Erythroblast (primary cell): ENCODE measurements at regions not wholly inside any gene's neighbourhood (a gene's known extent, or its start where the extent isn't known, plus 50 kb on each side); places are given as distances from the start of the nearest gene placed in this dataset.
"Not testable (repeated sequence)": the region's sequence is repeated elsewhere in the genome, so short reads cannot be mapped to it uniquely, and the experiment has no call there.

Source experiments
- DNase-seq, 2 experiments: peaks; one replicate each; lab custom pipeline; 2025; lab: John Stamatoyannopoulos, UW
- GATA1 ChIP-seq: IDR thresholded peaks from 2 replicates; pipeline ENCODE4 v1.6.1; 2011; ENCODE audit warnings: low read depth, mild to moderate bottlenecking, control low read depth, low read length, moderate library complexity
- POLR2A ChIP-seq: IDR thresholded peaks from 2 replicates; pipeline ENCODE4 v1.6.1; 2011; ENCODE audit warnings: mild to moderate bottlenecking, low read length

DNA sequence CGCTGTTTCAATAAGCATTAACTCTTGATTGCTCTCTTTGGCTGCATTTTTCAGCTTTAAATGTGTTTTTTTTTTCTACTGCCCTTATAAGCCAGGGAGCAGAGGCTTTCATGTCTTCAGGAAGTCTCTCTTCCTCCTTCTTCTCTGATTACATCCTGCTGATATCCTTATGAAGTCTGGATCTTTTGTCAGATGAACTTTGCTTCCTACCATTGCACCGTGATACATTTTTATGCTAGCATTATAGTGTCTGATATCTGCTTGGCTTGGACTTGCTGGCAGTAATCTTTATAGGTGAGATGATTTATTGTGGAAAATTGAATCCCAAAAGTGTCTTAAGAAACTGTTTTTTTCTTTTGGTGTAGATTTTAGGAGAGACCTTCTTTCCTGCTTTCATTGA, 160.4 kb upstream of the CFAP20DC start:
- no peak for TF ChIP-seq GATA1
- TF ChIP-seq POLR2A = no peak
- DNase-seq = no peak

DNA sequence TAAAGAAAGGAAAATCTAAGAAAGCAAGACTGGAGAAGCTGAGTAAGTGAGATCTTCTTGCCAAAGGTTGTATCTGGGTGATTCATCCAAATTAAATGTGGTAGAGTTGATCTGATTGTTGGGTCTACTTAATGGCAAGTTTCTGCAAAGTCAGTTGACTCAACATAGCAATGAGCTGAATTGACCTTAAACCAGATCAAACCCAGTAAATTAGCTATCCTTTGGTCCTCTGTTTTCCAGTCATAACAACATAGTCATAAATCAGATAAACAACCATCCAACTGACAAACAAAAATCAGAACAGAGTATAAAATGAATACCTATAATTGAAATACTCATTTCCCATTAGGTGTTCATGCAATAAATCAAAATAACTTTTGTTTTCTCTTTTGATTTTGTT, 142.6 kb upstream of the CFAP20DC start:
- TF ChIP-seq POLR2A = no peak
- no peak for TF ChIP-seq GATA1
- DNase-seq = no peak

DNA sequence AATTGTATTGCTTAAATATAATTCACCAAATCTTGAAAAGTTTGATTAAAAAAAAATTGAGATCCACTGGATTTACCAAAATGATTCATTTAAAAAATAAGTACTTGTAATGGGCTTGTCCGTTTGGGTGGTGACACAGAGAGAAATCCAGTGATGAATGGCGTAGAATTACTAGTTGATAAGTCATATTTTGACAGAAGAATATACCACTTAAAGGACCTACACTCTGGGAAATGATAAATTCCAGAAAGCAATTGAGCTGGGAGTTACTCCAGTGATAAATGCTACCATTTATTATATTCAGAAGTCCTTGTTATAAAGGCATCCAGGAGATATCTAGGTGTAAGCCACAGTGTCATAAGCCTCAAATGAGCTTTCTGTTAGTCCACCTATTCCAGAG, 141.8 kb upstream of the CFAP20DC start:
- DNase-seq = no peak
- no peak for TF ChIP-seq GATA1
- no peak for TF ChIP-seq POLR2A

DNA sequence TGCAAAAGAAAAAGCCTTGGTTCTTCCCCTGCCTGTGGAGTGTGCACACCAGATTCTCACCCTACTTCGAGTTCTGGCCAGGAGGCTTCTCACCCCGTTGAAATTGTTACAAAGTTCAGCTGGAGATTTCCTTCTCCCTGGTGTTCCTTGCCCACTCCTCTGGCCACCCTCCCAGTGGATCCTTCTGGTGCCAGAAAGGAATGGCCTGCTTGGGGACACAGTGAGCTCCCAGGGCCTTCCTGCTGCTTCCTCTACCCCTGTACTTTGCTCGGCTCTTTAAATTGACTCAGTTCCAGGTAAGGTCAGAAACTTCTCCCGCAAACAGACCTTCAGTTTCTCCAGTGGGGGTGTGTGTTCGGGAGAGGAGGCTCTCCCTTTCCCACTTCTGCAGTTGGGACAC, 140.1 kb upstream of the CFAP20DC start:
- no peak for TF ChIP-seq GATA1
- TF ChIP-seq POLR2A = no peak
- DNase-seq = no peak

DNA sequence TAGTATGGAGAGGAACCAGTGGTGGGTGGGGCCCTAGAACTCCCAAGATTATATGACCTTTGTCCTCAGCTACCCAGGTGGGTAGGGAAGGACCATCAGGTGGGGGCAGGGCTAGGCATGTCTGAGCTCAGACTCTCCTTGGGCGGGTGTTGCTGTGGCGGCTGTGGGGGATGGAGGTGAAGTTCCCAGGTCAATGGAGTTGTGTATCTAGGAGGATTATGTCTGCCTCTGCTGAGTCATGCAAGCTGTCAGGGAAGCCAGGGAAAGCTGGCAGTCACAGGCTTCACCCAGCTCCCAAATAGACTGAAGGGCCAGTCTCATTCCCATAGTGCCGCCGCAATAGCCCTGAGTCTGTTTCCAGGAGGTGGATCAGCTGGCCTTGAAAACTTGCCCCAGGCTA, 139.7 kb upstream of the CFAP20DC start:
- DNase-seq = no peak
- no peak for TF ChIP-seq POLR2A
- no peak for TF ChIP-seq GATA1

DNA sequence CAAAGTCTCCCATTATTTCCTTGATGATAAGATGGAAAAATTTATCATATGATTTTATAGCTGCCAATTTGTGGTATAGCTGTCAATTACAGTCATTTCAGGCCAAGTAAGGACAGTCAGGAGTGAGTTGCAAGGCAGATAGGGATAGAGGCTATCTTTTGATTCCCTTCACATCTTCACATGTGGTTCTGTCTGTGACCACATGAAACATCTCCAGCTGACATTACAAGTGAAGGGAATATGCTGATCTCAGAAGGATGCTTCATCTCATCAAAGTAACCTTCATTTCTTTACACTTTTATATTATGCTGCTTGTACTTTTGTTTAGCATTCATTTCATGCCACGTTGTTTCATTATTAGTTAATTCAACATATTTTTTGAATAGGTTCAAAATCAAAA, 136.9 kb upstream of the CFAP20DC start:
- DNase-seq = no peak
- no peak for TF ChIP-seq POLR2A
- no peak for TF ChIP-seq GATA1

DNA sequence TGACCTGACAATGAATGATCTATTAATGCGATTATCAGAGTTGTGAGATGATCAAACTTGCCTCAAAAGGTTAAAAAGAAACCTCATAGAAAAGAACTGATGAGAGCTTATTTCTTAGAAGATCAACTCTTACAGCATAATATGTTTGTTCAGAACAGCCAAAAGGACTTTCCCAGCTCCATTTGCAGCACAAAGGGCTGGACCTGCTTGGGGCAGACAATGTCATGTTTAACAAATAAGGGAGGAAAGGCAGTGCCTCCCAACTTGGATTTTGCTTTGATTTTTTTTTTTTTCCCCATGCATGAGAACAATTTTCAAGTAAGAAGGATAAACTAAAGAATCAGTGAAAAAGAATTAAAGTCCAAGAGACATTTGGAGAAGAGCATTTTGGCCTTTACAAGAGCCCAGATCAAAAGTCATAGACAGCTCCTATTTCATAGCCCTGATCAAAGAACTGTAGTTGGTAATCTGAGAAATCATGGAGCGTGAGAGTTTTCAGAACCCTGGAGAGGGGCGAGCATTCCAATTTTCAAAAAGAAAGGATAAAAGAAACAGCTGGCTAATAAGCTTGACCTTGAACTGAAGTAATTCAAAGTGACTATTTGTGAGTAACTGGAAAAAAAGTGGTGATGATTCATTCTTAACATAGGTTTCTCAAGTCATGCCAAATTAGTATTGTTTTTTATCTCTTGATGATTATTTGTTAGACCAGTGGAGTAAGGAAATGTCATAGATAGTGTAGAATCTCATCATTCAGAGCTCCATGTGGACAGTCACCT, 136.0 kb upstream of the CFAP20DC start:
- no peak for TF ChIP-seq POLR2A
- TF ChIP-seq GATA1 = no peak
- DNase-seq = no peak

DNA sequence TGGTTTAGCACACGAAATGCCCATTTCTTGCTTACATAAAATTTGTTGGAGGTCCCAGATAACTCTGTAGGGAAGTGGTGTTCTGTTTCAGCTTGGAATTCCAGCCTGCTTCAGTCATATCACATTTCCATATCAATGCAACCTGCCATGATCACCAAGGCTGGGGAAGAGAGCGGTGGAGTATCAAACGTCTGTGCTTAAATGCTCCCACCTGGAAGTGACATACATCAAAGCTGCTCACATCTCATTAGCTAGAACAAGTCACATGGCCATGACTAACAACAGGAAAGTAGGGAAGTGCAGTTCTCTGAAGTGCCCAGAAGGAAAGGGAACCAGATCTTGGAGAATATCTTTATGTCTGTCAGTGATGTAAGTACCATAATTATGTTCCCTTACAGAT, 130.2 kb upstream of the CFAP20DC start:
- no peak for TF ChIP-seq POLR2A
- TF ChIP-seq GATA1 = no peak
- DNase-seq = no peak

DNA sequence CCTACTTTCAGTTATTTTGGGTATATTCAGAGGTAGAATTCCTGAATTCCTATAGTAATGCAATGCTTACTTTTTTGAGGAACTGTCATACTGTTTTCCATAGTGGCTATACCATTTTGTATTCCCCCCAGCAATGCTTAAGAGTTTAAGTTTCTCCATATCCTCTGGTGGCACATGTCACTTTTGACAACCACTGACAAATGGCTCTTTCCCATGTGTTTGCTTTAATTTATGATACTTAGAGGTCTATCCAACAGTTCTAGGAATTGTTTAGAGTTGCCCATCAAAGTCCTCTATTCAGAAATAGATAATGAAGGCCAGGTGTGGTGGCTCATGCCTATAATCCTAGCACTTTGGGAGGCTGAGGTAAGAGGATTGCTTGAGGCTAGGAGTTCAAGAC, 128.9 kb upstream of the CFAP20DC start:
- DNase-seq = no peak
- no peak for TF ChIP-seq POLR2A
- no peak for TF ChIP-seq GATA1

DNA sequence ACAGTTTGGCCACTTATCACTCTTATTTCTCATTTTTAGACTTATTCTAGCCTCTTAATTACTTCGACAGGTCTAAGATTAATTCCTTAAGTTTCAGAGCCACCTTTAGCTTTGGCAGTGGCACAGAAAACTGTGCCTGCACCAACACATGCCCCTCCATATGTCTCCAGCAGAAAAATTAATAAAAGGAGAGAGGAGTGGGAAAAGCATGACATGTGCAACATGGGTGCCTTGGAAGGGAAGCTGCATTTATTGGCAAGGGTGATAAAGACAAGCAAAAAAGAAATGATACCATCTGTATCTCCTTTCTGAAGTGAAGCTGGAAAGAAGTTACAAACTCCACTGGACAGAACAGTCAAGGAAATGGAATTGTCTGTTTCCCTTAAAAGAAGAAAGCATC, 121.7 kb upstream of the CFAP20DC start:
- no peak for DNase-seq
- TF ChIP-seq POLR2A = no peak
- TF ChIP-seq GATA1 = no peak

DNA sequence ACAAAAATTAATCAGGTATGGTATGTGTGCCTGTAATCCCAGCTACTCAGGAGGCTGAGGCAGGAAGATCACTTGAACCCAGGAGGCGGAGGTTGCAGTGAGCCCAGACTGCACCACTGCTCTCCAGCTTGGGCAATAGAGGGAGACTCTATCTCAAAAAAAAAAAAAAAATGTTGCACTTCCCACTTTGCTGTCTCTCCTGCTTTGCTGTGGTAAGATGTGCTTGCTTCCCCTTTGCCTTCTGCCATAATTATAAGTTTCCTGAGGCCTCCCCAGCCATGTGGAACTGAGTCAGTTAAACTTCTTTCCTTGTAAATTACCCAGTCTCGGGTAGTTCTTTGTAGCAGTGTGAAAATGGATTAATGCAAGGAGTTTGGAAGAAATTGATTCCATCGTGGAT, 120.3 kb upstream of the CFAP20DC start:
- not testable (repeated sequence) for DNase-seq

DNA sequence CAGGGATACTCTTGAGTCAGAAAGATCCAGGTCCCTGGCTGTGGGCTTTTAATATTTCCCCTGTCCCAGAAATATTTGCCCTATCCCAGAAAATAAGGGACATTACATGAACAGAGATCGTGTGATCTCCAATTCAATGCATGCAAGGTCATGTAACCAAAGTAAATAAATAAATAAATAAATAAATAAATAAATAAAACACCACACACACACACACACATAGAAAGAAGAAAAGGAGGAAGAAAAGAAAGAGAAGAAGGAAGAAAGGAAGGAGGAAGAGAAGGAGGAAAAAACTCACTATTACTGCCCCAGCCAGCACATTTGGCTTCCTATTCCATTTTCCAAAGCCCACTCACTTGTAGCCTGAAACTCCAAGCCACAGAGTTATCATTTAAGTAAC, 117.9 kb upstream of the CFAP20DC start:
- DNase-seq = no peak
- TF ChIP-seq GATA1 = no peak

DNA sequence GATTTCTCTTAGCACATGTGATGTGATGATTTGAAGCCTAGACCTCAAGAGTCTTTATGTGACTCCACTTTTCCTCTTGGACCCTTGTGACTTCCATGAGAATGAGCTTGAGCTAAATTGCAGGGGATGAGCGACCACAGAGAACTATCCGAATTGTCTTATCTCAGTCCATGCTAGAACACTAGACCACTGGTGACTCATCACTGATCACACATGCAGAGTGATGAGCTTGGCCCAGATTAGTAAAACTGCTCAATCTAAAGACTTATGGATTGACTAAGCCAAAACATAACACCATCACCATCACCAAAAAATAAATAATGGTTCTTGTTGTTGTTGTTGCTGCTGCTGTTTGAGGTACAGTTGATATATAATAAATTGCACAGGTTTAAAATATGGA, 114.1 kb upstream of the CFAP20DC start:
- no peak for TF ChIP-seq GATA1
- no peak for TF ChIP-seq POLR2A
- DNase-seq = peak in 1 of 2 experiments; percentile 1

DNA sequence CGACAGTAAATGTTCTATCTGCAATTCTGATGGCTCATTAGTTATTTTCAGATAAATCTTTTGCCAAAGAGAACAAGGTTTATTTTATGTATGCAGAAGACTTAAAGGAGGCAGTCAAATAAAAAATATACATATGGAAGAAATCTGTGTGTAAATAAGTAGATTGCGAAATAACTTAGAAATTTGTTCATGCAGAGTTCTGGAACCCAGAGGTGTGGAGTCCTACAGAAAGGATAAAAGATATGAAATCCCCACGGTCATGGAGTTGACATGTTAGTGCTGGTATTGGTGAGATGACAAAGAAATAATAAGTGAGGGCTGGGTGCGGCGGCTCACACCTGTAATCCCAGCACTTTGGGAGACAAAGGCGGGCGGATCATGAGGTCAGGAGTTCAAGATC, 111.2 kb upstream of the CFAP20DC start:
- no peak for DNase-seq
- TF ChIP-seq GATA1 (no peak), POLR2A (no peak)

DNA sequence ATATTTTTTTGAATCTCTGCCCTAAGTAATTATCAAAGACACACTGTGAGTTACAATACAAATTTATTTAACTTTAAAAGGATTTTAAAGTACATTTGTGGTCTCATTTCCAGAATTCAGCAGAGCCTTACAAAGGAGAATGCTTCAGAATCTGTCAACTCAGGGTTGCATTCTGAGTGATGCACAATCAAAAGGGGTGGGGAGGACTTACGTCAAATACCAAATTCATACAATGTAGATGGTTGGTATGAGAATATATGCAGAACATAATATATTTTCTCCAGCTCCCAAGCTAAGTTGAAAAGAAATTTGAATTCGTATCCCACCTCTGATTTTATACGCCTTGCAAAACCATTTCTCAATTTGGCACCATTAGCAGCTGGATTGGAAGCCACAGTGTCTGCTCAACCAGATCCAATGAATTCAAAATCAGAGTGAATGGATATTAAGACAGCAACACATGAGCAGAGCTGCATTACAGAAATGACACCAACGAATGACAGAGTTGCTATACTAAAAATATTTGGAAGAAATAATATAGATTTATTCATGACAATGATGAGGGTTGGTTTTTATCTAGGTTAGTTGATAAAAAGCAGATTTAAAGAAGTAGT, 110.4 kb upstream of the CFAP20DC start:
- TF ChIP-seq POLR2A (no peak), GATA1 (no peak)
- no peak for DNase-seq
